ENCODE measurements at regions not wholly inside any gene's neighbourhood (a gene's known extent, or its start where the extent isn't known, plus 50 kb on each side); places are given as distances from the start of the nearest gene placed in this dataset.

GRCh38 chr16:73746554-73746953, 550.1 kb upstream of the PSMD7 start:
- no peak for TF ChIP-seq CTCF (IDR thresholded peaks at IDR 0.05; ENCODE audit: low read length)
- TF ChIP-seq EZH2 (IDR thresholded peaks at IDR 0.05; ENCODE audit: borderline replicate concordance, low read length): no peak
- Histone ChIP-seq H2AFZ (ENCODE audit: low read length) (no peak overlapping the region), H3K9me3 (ENCODE audit: low read length) (no peaks in the 10 kb centered on the region), H3K4me1 (ENCODE audit: insufficient read depth, low read length, severe bottlenecking) (no peaks in the 10 kb centered on the region), H3K4me2 (ENCODE audit: low read length) (no peak overlapping the region), H3K9ac (ENCODE audit: low read length) (no peak overlapping the region), H4K20me1 (ENCODE audit: insufficient read depth, low read length) (no peaks in the 10 kb centered on the region), H3K9me2 (ENCODE audit: low read depth, low read length) (no peaks in the 10 kb centered on the region), H3K4me3 (ENCODE audit: low read depth, low read length, poor library complexity, severe bottlenecking) (no peak overlapping the region), H3K27me3 (ENCODE audit: insufficient read depth, low read length) (no peaks in the 10 kb centered on the region), H3F3A (ENCODE audit: insufficient read depth, low read length) (no peaks in the 10 kb centered on the region), H3K27ac (ENCODE audit: low read depth, low read length, poor library complexity, severe bottlenecking) (no peak overlapping the region), H3K36me3 (ENCODE audit: insufficient read depth, low read length) (no peaks in the 10 kb centered on the region), H3K79me2 (ENCODE audit: insufficient read depth, low read length) (no peaks in the 10 kb centered on the region)

GRCh38 chr16:73743665-73744496, 552.7 kb upstream of the PSMD7 start:
- Histone ChIP-seq H3K36me3 (ENCODE audit: insufficient read depth, low read length) (no peaks in the 10 kb centered on the region), H3K9me2 (ENCODE audit: low read depth, low read length) (no peaks in the 10 kb centered on the region), H3K4me3 (ENCODE audit: low read depth, low read length, poor library complexity, severe bottlenecking) (no peak overlapping the region), H3K27me3 (ENCODE audit: insufficient read depth, low read length) (no peaks in the 10 kb centered on the region), H3K4me2 (ENCODE audit: low read length) (no peak overlapping the region), H4K20me1 (ENCODE audit: insufficient read depth, low read length) (no peaks in the 10 kb centered on the region), H3K9ac (ENCODE audit: low read length) (no peak overlapping the region), H3K79me2 (ENCODE audit: insufficient read depth, low read length) (no peaks in the 10 kb centered on the region), H3F3A (ENCODE audit: insufficient read depth, low read length) (no peaks in the 10 kb centered on the region), H3K4me1 (ENCODE audit: insufficient read depth, low read length, severe bottlenecking) (no peaks in the 10 kb centered on the region), H3K9me3 (ENCODE audit: low read length) (no peaks in the 10 kb centered on the region), H3K27ac (ENCODE audit: low read depth, low read length, poor library complexity, severe bottlenecking) (no peak overlapping the region), H2AFZ (ENCODE audit: low read length) (no peak overlapping the region)
- TF ChIP-seq EZH2 (IDR thresholded peaks at IDR 0.05; ENCODE audit: borderline replicate concordance, low read length): no peak
- peak; percentile 23; the same call in 1 of the 2 replicates for TF ChIP-seq CTCF (IDR thresholded peaks at IDR 0.05; ENCODE audit: low read length)

GRCh38 chr16:73739049-73739769, 557.4 kb upstream of the PSMD7 start:
- no peak overlapping the region for H3K4me2 ChIP-seq (ENCODE audit: low read length)
- H3K4me3 ChIP-seq (ENCODE audit: low read depth, low read length, poor library complexity, severe bottlenecking): no peak overlapping the region
- no peak for TF ChIP-seq EZH2 (IDR thresholded peaks at IDR 0.05; ENCODE audit: borderline replicate concordance, low read length)
- TF ChIP-seq CTCF (IDR thresholded peaks at IDR 0.05; ENCODE audit: low read length): no peak
- no peaks in the 10 kb centered on the region for H3K27me3 ChIP-seq (ENCODE audit: insufficient read depth, low read length)
- H3F3A ChIP-seq (ENCODE audit: insufficient read depth, low read length): no peaks in the 10 kb centered on the region
- no peak overlapping the region for H3K27ac ChIP-seq (ENCODE audit: low read depth, low read length, poor library complexity, severe bottlenecking)
- no peak overlapping the region for H2AFZ ChIP-seq (ENCODE audit: low read length)
- H3K9ac ChIP-seq (ENCODE audit: low read length): no peak overlapping the region
- no peaks in the 10 kb centered on the region for H3K9me2 ChIP-seq (ENCODE audit: low read depth, low read length)
- H3K36me3 ChIP-seq (ENCODE audit: insufficient read depth, low read length): no peaks in the 10 kb centered on the region
- no peaks in the 10 kb centered on the region for H3K79me2 ChIP-seq (ENCODE audit: insufficient read depth, low read length)
- H4K20me1 ChIP-seq (ENCODE audit: insufficient read depth, low read length): no peaks in the 10 kb centered on the region
- no peaks in the 10 kb centered on the region for H3K9me3 ChIP-seq (ENCODE audit: low read length)
- H3K4me1 ChIP-seq (ENCODE audit: insufficient read depth, low read length, severe bottlenecking): no peaks in the 10 kb centered on the region
